WTC11 (cell line): ENCODE measurements at regions not wholly inside any gene's neighbourhood (a gene's known extent, or its start where the extent isn't known, plus 50 kb on each side); places are given as distances from the start of the nearest gene placed in this dataset.

Experiments used
- ATAC-seq: fragments of 200-7000 bp; cut with Tn5 transposase; 2 replicates; pipeline ENCODE4 v1.10.0; 2021; ENCODE audit warnings: mild to moderate bottlenecking, moderate library complexity
- CTCF ChIA-PET: fragments of 300-600 bp; sonication (Branson Sonifier 250); formaldehyde crosslinking; loops from one replicate; lab custom pipeline; 2021; ENCODE audit warnings: antibody characterized with exemption; lab: Charles Lee
- POLR2A ChIA-PET: fragments of 350-600 bp; sonication (Branson Sonifier 250); formaldehyde crosslinking; loops from one replicate; lab custom pipeline; 2021; ENCODE audit warnings: antibody characterized with exemption; lab: Charles Lee
- DNase-seq: peaks from one replicate; pipeline ENCODE4 v3.0.0; 2021; ENCODE audit warnings: low spot score
- H3K27ac Mint-ChIP-seq: 2 replicates; pipeline ENCODE4 v1.8.0; 2021; ENCODE audit warnings: mixed read lengths
- H3K27me3 Mint-ChIP-seq: 2 replicates; pipeline ENCODE4 v1.8.0; 2021; ENCODE audit warnings: low read depth, mild to moderate bottlenecking, moderate library complexity, mixed read lengths
- H3K36me3 Mint-ChIP-seq: 2 replicates; pipeline ENCODE4 v1.8.0; 2021; ENCODE audit warnings: mixed read lengths
- H3K4me1 Mint-ChIP-seq: 2 replicates; pipeline ENCODE4 v1.8.0; 2022; ENCODE audit warnings: mixed read lengths
- H3K4me3 Mint-ChIP-seq: 2 replicates; pipeline ENCODE4 v1.8.0; 2021; ENCODE audit warnings: mild to moderate bottlenecking, moderate library complexity, mixed read lengths
- H3K9me3 Mint-ChIP-seq: 2 replicates; pipeline ENCODE4 v1.8.0; 2021; ENCODE audit warnings: mixed read lengths
- ESRRA ChIP-seq: sonication (generic); formaldehyde crosslinking; IDR thresholded peaks from 2 replicates; pipeline ENCODE4 v1.8.1; 2022; ENCODE audit warnings: mild to moderate bottlenecking, missing genetic modification reagents, borderline replicate concordance
- ETV6 ChIP-seq: sonication (generic); formaldehyde crosslinking; IDR thresholded peaks from 2 replicates; pipeline ENCODE4 v1.8.1; 2022; ENCODE audit warnings: mild to moderate bottlenecking, missing genetic modification reagents
- FOXK1 ChIP-seq: sonication (generic); formaldehyde crosslinking; IDR thresholded peaks from 2 replicates; pipeline ENCODE4 v1.8.0; 2022; ENCODE audit warnings: mild to moderate bottlenecking, moderate library complexity, missing genetic modification reagents
- GRHL2 ChIP-seq: fragments of 250-450 bp; sonication (Bioruptor Pico); IDR thresholded peaks from 2 replicates; pipeline ENCODE4 v1.8.0; 2022; ENCODE audit warnings: mild to moderate bottlenecking, moderate library complexity; ENCODE audit not compliant: insufficient replicate concordance, severe bottlenecking
- GTF2I ChIP-seq: fragments of 250-450 bp; sonication (Bioruptor Pico); conservative IDR thresholded peaks from 2 replicates; pipeline ENCODE4 v1.4.0; 2021; ENCODE audit warnings: mild to moderate bottlenecking
- JAZF1 ChIP-seq: fragments of 250-450 bp; sonication (Bioruptor Pico); IDR thresholded peaks from 2 replicates; pipeline ENCODE4 v1.9.0; 2021; ENCODE audit warnings: moderate library complexity, mild to moderate bottlenecking, inconsistent platforms
- MXD4 ChIP-seq: fragments of 250-450 bp; sonication (Bioruptor Pico); IDR thresholded peaks from 2 replicates; pipeline ENCODE4 v1.8.0; 2021; ENCODE audit warnings: mild to moderate bottlenecking, moderate library complexity, borderline replicate concordance
- NFATC4 ChIP-seq: fragments of 250-450 bp; sonication (Bioruptor Pico); IDR thresholded peaks from 2 replicates; pipeline ENCODE4 v1.9.0; 2021; ENCODE audit warnings: mild to moderate bottlenecking
- SMAD4 ChIP-seq: sonication (generic); formaldehyde crosslinking; IDR thresholded peaks from 2 replicates; pipeline ENCODE4 v1.8.0; 2022; ENCODE audit warnings: mild to moderate bottlenecking, missing genetic modification reagents
- ZNF121 ChIP-seq: sonication (generic); formaldehyde crosslinking; IDR thresholded peaks from 2 replicates; pipeline ENCODE4 v1.8.0; 2023; ENCODE audit warnings: missing genetic modification reagents
- ZNF317 ChIP-seq: sonication (generic); formaldehyde crosslinking; IDR thresholded peaks from 2 replicates; pipeline ENCODE4 v1.8.1; 2023; ENCODE audit warnings: low read depth, mild to moderate bottlenecking, moderate library complexity, missing genetic modification reagents, borderline replicate concordance
- ZNF416 ChIP-seq: fragments of 250-450 bp; sonication (Bioruptor Pico); IDR thresholded peaks from 2 replicates; pipeline ENCODE4 v1.9.0; 2021; ENCODE audit warnings: mild to moderate bottlenecking, inconsistent platforms
- ZNF423 ChIP-seq: fragments of 250-450 bp; sonication (Bioruptor Pico); IDR thresholded peaks from 2 replicates; pipeline ENCODE4 v2.1.2; 2022; ENCODE audit warnings: mild to moderate bottlenecking, moderate library complexity
- TF ChIP-seq, protein P1 (sequence below): sonication (generic); formaldehyde crosslinking; IDR thresholded peaks from 2 replicates; pipeline ENCODE4 v1.8.1; 2022; ENCODE audit warnings: low read depth, mild to moderate bottlenecking, moderate library complexity, missing genetic modification reagents, borderline replicate concordance
- TF ChIP-seq, protein P2 (sequence below): sonication (generic); formaldehyde crosslinking; IDR thresholded peaks from 2 replicates; pipeline ENCODE4 v1.8.0; 2022; ENCODE audit warnings: mild to moderate bottlenecking, missing genetic modification reagents
- TF ChIP-seq, protein P3 (sequence below): fragments of 250-450 bp; sonication (Bioruptor Pico); IDR thresholded peaks from 2 replicates; pipeline ENCODE4 v1.9.0; 2021; ENCODE audit warnings: moderate library complexity, mild to moderate bottlenecking, inconsistent platforms, borderline replicate concordance
- TF ChIP-seq, protein P4 (sequence below): fragments of 250-450 bp; sonication (Bioruptor Pico); IDR thresholded peaks from 2 replicates; pipeline ENCODE4 v1.8.0; 2021; ENCODE audit warnings: mild to moderate bottlenecking
- TF ChIP-seq, protein P5 (sequence below): sonication (generic); formaldehyde crosslinking; IDR thresholded peaks from 2 replicates; pipeline ENCODE4 v1.8.1; 2023; ENCODE audit warnings: mild to moderate bottlenecking, missing genetic modification reagents
- TF ChIP-seq, protein P6 (sequence below): sonication (generic); formaldehyde crosslinking; conservative IDR thresholded peaks from 2 replicates; pipeline ENCODE4 v1.8.1; 2023; ENCODE audit warnings: mild to moderate bottlenecking, low read depth, missing genetic modification reagents, moderate library complexity

DNA sequence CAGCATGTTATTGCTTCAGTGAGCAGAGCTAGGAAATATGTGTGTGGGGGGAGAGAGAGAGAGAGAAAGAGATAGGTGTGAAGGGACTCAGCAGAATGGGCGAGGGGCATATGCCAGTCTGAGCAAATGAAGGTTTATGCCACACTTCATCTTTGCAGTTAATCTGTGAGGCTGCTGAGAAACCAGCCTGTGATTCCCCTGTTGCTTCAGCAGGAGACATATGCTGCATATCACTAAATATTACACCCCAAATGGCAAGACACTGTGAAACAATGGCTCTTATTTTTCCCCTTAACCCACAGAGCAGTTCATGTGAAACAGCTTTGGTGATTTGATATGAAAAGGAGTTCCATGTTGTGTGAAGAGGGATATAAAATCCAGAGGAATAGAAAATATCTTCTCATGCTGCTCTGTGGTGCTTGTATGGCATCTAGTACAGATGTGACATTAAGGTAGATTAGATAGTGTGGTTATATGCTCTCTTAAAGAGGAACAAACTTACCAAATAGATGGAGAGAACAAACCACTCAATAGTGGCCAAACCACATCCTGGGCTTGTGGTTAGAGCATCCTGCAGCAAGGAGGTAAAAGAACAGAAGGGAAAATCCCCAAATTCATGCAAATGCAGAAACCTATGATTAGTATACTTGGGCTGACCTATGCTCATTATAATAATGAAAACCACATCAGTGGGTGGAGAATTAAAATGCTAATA, 864.2 kb downstream of the FAM181B start:
- ChIA-PET CTCF (no interaction called here), POLR2A (no interaction called here)
- ATAC-seq (no peak), DNase-seq (no peak)
- Mint-ChIP-seq H3K4me3 (no peak overlapping the region), H3K4me1 (peaks cover 4% of the 10 kb centered on the region), H3K27me3 (no peaks in the 10 kb centered on the region), H3K36me3 (no peaks in the 10 kb centered on the region), H3K27ac (no peak overlapping the region), H3K9me3 (peaks cover 4% of the 10 kb centered on the region)
- TF ChIP-seq, protein P1, sequence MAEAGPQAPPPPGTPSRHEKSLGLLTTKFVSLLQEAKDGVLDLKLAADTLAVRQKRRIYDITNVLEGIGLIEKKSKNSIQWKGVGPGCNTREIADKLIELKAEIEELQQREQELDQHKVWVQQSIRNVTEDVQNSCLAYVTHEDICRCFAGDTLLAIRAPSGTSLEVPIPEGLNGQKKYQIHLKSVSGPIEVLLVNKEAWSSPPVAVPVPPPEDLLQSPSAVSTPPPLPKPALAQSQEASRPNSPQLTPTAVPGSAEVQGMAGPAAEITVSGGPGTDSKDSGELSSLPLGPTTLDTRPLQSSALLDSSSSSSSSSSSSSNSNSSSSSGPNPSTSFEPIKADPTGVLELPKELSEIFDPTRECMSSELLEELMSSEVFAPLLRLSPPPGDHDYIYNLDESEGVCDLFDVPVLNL (CRISPR knock-in tag) = no peak
- TF ChIP-seq ZNF121 (no peak), ZNF416 (no peak), JAZF1 (no peak), GTF2I (CRISPR knock-in tag) (no peak)
- TF ChIP-seq, protein P2, sequence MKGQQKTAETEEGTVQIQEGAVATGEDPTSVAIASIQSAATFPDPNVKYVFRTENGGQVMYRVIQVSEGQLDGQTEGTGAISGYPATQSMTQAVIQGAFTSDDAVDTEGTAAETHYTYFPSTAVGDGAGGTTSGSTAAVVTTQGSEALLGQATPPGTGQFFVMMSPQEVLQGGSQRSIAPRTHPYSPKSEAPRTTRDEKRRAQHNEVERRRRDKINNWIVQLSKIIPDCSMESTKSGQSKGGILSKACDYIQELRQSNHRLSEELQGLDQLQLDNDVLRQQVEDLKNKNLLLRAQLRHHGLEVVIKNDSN = no peak
- TF ChIP-seq, protein P3, sequence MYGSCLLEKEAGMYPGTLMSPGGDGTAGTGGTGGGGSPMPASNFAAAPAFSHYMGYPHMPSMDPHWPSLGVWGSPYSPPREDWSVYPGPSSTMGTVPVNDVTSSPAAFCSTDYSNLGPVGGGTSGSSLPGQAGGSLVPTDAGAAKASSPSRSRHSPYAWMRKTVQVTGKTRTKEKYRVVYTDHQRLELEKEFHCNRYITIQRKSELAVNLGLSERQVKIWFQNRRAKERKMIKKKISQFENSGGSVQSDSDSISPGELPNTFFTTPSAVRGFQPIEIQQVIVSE (CRISPR knock-in tag) = no peak
- TF ChIP-seq, protein P4, sequence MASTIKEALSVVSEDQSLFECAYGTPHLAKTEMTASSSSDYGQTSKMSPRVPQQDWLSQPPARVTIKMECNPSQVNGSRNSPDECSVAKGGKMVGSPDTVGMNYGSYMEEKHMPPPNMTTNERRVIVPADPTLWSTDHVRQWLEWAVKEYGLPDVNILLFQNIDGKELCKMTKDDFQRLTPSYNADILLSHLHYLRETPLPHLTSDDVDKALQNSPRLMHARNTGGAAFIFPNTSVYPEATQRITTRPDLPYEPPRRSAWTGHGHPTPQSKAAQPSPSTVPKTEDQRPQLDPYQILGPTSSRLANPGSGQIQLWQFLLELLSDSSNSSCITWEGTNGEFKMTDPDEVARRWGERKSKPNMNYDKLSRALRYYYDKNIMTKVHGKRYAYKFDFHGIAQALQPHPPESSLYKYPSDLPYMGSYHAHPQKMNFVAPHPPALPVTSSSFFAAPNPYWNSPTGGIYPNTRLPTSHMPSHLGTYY (CRISPR knock-in tag) = no peak

DNA sequence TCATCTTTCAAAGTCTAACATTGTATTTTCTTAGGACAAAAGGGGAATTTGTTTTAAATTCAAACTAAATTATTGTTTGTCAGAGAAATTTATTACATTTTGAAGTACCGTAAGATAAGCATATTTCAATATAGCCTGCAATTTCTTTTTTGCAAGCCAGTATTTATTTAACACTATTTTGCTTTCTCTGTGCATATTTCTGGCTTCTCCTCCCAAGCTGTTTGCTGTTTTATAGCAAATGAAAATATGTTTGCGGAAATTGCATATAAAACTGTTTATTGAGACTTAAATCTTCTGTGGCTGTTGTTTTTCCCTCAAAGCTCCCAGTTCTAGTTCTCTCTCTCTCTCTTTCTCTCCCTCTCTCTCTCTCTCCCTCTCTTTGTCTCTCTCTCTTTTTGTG, 866.8 kb downstream of the FAM181B start:
- ChIA-PET CTCF (no interaction called here), POLR2A (no interaction called here)
- Mint-ChIP-seq H3K4me3 (no peak overlapping the region), H3K4me1 (no peaks in the 10 kb centered on the region), H3K36me3 (no peaks in the 10 kb centered on the region), H3K27me3 (no peaks in the 10 kb centered on the region), H3K27ac (no peak overlapping the region), H3K9me3 (peaks cover 4% of the 10 kb centered on the region)
- ATAC-seq (no peak), DNase-seq (no peak)
- TF ChIP-seq, protein P5, sequence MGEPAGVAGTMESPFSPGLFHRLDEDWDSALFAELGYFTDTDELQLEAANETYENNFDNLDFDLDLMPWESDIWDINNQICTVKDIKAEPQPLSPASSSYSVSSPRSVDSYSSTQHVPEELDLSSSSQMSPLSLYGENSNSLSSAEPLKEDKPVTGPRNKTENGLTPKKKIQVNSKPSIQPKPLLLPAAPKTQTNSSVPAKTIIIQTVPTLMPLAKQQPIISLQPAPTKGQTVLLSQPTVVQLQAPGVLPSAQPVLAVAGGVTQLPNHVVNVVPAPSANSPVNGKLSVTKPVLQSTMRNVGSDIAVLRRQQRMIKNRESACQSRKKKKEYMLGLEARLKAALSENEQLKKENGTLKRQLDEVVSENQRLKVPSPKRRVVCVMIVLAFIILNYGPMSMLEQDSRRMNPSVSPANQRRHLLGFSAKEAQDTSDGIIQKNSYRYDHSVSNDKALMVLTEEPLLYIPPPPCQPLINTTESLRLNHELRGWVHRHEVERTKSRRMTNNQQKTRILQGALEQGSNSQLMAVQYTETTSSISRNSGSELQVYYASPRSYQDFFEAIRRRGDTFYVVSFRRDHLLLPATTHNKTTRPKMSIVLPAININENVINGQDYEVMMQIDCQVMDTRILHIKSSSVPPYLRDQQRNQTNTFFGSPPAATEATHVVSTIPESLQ (CRISPR knock-in tag) = no peak
- TF ChIP-seq NFATC4 (CRISPR knock-in tag) (no peak), ZNF423 (no peak)

DNA sequence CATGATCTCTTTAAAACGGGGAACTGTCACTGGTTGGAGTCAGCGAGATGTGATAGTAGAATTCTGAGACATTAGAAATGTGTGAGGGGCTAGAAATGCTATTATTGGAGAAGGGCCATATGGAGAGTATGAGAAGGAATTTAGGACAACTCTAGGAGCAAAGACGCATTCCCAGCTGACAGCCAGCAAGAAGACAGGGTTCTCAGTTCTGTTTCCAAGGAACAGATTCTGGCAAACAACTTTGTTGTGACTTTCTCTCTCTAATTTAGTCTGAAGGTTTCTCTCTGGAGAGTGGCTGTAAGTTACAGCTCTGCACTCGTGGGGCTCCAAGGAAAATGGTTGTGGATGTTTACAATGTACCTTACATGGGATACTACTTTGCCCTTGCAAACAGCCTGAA, 876.3 kb downstream of the FAM181B start:
- DNase-seq (no peak), ATAC-seq (no peak)
- CTCF ChIA-PET = no interaction called here
- H3K9me3 Mint-ChIP-seq = no peaks in the 10 kb centered on the region
- POLR2A ChIA-PET = no interaction called here
- no peak overlapping the region for H3K4me3 Mint-ChIP-seq
- H3K27ac Mint-ChIP-seq = no peak overlapping the region
- H3K4me1 Mint-ChIP-seq = no peaks in the 10 kb centered on the region
- H3K27me3 Mint-ChIP-seq = no peaks in the 10 kb centered on the region
- H3K36me3 Mint-ChIP-seq = no peaks in the 10 kb centered on the region
- no peak for TF ChIP-seq MXD4
- TF ChIP-seq ZNF317 (CRISPR knock-in tag) = no peak
- no peak for TF ChIP-seq FOXK1 (CRISPR knock-in tag)
- no peak for TF ChIP-seq ETV6 (CRISPR knock-in tag)
- no peak for TF ChIP-seq GRHL2 (CRISPR knock-in tag)
- TF ChIP-seq ESRRA (CRISPR knock-in tag) = no peak
- TF ChIP-seq, protein P6, sequence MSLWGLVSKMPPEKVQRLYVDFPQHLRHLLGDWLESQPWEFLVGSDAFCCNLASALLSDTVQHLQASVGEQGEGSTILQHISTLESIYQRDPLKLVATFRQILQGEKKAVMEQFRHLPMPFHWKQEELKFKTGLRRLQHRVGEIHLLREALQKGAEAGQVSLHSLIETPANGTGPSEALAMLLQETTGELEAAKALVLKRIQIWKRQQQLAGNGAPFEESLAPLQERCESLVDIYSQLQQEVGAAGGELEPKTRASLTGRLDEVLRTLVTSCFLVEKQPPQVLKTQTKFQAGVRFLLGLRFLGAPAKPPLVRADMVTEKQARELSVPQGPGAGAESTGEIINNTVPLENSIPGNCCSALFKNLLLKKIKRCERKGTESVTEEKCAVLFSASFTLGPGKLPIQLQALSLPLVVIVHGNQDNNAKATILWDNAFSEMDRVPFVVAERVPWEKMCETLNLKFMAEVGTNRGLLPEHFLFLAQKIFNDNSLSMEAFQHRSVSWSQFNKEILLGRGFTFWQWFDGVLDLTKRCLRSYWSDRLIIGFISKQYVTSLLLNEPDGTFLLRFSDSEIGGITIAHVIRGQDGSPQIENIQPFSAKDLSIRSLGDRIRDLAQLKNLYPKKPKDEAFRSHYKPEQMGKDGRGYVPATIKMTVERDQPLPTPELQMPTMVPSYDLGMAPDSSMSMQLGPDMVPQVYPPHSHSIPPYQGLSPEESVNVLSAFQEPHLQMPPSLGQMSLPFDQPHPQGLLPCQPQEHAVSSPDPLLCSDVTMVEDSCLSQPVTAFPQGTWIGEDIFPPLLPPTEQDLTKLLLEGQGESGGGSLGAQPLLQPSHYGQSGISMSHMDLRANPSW (CRISPR knock-in tag) = no peak
- TF ChIP-seq, protein P5 (CRISPR knock-in tag) = no peak
- TF ChIP-seq ZNF121 = no peak
- no peak for TF ChIP-seq SMAD4 (CRISPR knock-in tag)
- no peak for TF ChIP-seq JAZF1
- TF ChIP-seq ZNF416 = no peak
